ENCODE measurements at regions not wholly inside any gene's neighbourhood (a gene's known extent, or its start where the extent isn't known, plus 50 kb on each side); places are given as distances from the start of the nearest gene placed in this dataset.

GRCh38 chr9:85249313-85249621, 492.5 kb downstream of the AGTPBP1 start:
- DNase-seq: no peak

DNA sequence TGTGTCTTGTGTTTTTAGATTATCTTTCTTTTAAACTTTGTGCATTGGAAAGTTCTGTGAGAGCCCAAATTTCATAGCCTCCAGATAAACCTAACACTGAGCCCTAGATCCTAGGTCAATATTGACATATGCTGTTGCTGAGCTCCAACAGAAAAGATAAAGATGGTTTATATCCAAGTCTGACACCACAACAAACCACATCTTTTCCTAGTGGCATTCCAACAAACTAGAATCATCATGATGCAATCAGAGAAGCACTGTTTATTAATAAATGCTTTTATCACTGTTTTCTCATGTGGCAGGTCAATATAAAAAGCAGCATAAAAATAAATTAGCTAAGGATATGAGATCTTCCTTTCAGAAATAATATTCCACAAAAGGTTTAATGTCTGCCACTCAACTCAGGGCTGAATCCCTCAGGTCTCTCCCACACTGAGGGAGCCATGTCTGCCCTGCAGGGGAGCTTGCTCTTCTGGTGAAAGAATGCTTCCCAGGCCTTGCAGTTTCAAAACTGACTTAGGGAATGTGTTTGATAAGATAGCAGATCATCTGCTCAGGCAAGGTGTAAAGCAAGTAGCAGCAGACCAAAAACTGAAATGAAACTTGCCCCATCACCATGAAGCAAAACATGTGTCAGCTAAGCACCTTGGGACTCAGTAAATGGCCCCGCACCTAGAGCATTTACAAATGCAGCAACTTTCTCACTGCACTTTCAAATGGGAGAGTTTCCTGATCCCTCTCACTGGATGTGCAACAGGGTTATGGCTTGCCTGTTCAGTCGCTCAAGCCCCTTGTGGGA, 493.0 kb downstream of the AGTPBP1 start:
- DNase-seq: peak; percentile 70

DNA sequence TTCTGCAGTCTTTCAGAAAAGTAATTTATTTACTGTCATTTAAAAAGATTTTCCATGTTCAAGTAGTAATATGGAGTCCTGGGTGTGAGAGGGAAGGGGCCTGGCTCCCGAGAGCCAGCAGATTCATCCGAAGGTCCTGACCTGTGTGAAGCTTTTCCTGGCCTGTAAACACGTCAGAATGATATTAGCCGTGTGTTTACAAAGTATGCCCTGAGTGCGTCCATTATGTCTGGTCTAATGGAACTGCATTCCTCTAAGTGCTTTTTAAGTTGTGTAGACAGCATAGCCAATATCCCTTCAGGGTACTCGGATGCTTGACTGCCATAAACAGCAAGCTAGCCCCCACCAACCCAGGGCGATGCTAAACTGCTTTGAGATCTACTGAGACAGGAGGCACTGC, 495.2 kb downstream of the AGTPBP1 start:
- no peak for DNase-seq

GRCh38 chr9:85244856-85245255, 496.9 kb downstream of the AGTPBP1 start:
- DNase-seq: no peak

DNA sequence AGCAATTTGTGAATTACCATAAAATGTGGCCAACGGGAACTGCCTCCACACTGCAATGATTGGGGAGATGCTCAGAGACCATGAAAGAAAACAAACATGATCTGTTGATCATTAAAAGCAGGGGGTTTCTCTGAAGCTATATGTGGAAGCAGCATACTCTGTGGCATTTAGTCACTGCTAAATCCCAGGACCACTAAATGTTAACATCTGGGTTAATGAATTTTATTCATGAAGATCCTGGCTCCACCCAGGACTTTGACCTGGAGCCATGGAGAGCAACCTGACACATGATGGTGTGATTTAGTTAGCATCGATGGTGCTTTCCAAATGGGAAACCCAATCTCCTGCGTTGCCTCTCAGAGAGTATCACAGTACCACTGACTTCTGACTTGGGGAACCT, 497.8 kb downstream of the AGTPBP1 start:
- DNase-seq: no peak

DNA sequence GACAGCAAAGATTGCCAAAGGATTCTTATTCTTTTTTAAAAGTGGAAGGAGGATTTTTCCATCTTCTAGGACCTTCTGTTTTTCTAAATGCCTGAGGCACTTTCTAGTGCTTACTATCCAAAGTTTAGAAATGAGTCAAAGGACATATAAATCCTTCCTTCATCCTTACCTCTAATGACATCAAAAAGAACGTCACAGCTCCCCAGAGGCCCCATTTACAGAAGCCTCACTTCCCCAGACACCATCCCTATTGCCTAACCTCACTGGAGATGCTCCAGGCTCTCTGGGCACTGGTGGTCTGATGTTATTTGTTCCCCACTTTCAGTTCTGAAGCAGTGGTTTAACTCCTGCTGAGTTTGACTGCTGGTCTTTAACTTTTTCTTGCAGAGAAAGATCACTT, 504.3 kb downstream of the AGTPBP1 start:
- DNase-seq: peak; percentile 28

DNA sequence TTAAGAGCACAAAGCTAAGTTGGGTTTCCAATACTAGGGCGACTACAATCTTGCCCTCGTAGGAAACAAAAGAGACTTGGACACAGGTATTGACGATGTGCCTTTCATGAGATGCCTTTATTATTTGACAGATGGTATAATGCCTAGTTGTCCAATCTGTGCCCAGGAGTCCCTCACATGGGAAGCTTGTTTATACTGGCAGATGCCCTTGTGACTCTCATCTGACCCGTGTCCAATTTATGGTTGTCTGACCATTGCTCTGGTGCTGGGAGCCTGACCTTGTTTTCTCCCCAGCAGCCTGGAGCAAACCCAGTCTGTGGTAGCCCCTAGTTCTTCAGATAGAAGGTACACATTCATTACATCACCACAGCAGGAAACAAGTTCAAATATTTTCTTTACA, 511.7 kb downstream of the AGTPBP1 start:
- DNase-seq: no peak

GRCh38 chr9:85228111-85228855, 513.5 kb downstream of the AGTPBP1 start:
- peak; percentile 33 for DNase-seq

DNA sequence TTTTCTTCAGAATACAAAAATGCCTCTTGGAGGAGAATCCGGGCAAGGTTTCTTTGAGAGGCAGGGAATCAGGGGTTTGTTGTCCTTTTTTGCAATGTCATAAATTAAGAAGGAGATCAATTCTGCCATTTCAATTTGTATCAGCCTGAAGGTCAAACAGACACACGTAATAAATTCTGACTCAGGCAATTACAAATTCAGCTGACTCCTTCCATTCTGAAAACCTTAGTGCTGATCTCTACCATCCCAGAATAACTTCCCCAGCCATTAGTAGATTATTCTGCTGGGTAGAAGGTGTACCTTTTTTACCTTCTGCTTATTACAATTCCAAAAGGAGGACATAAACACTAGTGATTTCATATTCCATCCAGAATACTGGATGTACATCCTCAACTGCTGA, 516.6 kb downstream of the AGTPBP1 start:
- DNase-seq: no peak

GRCh38 chr9:85224729-85225128, 517.0 kb downstream of the AGTPBP1 start:
- peak; percentile 89 for DNase-seq

- peak; percentile 45 for DNase-seq
Measured at GRCh38 chr9:85224301-85224700, 517.5 kb downstream of the AGTPBP1 start.

DNA sequence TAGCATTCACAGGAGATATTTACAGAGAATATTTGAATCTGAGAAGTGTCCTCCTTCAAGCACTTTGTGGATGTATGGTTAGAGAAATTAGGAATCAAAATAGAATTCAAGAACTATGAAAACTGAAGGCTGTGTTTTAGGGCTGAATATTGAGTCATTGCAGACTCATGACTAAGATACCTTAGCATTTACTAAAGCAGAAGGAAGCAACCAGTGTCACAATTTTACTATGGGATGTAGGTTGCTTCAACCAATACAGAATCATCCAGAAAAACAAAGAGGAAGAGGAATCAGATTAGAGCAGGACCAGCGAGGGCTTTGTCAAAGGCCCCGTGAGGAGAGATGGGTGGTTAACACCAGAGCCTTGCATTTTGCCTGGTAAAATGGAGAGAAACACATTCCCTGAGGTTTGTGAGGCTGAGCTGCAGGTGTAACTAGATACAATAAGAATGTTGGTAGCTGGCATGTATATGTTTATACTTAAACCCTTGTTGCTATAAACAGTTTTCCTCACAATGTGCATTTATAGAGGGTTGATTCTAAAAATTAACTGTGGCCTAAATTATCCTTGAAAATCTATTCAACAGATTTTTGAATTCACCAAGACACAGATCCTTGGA, 518.1 kb downstream of the AGTPBP1 start:
- peak; percentile 49 for DNase-seq

- DNase-seq: no peak
Measured at GRCh38 chr9:85216601-85217000, 525.2 kb downstream of the AGTPBP1 start.

DNA sequence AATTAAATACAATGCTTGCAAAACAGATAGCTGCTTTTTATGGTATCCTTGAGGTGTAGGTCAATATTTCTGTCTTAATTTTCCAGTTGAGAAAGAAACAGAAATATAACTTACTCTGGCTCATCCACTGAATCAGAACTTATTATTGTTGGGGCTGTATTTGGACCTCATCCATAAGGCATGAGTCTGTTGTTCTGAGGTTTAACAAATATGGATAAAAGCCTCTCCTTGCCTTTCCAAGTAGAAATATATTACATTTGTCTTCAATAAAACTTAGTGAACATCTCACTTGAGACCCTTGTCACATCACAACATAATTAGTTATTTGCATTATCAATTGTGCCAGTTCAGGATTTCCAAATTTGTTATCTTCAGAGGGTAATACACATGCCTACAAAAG, 525.8 kb downstream of the AGTPBP1 start:
- DNase-seq: peak; percentile 53

DNA sequence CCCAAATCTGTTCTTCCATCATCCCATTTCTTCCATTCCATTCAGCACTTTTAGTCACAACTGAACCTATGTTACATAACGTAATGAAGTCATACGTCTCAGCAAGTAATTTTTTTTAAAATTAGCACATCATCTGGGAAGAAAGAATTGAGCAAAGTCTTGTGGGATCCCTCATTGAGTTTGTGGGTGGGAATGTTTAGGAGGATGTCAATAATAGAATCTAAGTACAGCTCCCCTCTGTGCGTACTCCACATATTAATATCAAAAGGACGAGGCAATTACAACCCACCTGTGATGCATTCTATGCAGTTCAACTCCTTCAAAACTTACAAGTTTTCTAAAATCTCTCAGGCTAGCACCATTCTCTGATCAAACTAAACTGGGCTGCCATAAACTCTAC, 526.3 kb downstream of the AGTPBP1 start:
- no peak for DNase-seq

- no peak for DNase-seq
Measured at GRCh38 chr9:85213650-85214607, 527.8 kb downstream of the AGTPBP1 start.

- DNase-seq: peak; percentile 89
Measured at GRCh38 chr9:85212887-85213286, 528.9 kb downstream of the AGTPBP1 start.

DNA sequence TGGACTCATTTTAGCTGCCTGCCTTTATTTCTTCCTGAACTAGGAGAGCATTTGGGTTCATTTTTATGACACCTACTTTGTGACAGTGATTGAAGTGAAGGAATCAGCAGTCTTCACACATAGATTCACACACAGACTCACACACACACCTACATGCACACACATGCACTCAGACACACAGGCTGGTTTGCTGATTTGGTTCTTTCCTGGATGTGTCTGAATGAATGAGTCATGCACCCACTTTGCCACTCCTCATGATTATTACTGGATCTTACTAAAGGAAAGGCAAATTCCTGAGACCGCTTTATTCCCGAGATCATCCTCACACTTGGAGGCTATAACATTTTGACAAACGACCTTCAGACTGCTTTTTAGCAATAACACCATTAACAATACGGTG, 529.5 kb downstream of the AGTPBP1 start:
- peak; percentile 73 for DNase-seq

GRCh38 chr9:85208666-85209065, 533.1 kb downstream of the AGTPBP1 start:
- no peak for DNase-seq

DNA sequence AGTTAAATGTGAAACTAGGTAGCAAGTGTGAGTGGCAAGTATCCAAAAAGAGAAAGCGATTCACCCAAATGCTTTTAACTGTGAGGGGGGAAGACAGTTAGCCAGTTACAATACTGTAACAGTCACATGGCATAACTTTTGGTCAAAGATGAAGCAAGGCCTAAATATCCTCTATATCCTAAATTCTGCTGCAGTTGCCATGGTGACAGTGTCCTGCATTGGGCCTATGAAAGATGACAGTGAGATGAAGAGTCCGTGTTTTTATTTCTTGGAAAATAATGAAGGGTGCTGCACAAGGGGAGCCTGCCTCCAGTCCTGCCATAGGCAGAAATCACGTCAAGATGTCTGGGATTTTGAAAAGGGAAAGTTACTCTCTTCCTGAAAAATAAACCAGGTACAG, 534.6 kb downstream of the NTRK2 start:
- no peak for DNase-seq

DNA sequence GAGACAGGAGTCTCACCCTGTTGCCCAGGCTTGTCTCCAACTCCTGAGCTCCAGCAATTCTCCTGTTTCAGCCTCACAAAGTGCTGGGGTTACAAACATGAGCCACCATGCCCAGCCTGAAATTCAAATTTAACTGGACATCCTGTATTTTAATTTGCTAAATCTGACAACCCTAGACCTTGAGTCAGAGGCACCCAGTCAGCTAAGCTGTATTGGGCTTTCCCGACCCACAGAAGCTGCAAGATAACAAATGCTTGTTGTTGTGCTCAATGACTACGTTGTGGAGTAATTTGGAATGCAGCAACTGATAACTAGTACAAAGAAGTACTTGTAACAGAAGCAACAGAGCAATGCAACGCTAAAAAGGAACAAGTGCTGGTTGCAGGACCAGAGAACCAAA, 533.1 kb downstream of the NTRK2 start:
- DNase-seq: no peak

DNA sequence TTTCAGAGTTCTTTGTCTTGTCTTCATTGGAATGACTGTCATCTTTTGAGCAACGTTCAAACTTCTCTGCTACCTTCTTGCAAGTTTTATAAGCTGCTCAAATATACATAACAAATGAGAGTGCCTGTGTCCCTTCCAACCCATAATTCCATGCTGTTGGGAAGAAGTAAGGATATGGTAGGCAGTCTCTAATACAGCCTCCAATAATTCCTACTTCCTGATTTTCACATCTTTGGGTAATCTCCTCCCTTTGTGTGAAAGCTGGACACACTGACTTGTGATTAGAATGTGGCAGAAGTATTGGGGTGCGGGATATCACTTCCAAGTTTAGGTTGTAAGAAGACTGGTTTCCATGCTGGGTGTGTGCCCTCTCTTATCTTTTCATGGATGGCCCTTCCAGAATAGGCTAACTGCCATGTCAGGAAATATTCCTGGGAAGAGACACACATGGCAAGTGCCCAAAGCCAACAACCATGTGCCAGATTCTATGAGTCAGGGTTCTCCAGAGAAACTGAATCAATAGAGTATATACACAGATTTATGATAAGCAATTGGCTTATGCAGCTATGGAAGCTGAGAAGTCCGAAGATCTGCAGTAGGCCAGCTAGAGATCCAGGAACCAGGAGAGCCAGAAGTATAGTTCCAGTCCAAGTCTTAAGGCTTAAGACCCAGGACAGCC, 531.3 kb downstream of the NTRK2 start:
- DNase-seq: peak; percentile 61

Measured in fibroblast of upper back skin (primary cell).